ENCODE measurements at regions not wholly inside any gene's neighbourhood (a gene's known extent, or its start where the extent isn't known, plus 50 kb on each side); places are given as distances from the start of the nearest gene placed in this dataset.

DNA sequence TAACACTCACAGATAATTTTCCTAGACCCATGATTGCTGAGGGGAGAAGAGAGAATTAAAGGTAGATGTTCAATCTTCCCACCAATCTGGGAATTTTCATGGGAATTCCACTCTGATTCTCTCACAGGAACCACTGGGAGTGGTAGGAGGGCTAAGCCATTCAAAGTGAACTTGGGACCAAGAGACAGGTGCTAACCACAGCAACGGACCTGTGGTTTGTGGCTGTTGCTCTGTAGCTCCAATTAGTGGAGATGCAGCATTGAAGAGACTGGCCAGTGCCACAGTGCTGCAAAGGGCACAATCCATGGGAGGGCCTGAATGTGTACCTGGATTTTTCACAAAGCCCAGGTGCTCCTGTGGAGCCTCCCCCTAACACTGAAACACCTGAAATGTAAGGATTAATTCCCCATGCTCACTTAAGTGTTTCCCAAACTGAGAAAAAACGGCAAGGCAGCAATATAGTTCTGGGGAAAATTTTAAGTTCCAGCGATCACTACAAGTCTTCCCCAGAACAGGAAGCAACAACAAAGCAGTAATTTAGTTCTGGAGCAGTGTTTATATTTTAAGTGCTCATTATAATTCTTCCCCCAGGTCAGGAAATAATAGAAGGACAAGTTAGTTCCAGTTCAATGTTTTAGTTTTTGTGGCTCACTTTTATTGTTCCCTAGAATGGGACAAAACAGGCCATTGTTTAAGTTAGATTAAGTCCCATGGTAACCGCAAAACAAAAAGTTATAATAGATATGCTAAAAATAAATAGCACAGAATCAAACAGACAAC, 1045.8 kb downstream of the CNTNAP5 start:
- DNase-seq: no peak

DNA sequence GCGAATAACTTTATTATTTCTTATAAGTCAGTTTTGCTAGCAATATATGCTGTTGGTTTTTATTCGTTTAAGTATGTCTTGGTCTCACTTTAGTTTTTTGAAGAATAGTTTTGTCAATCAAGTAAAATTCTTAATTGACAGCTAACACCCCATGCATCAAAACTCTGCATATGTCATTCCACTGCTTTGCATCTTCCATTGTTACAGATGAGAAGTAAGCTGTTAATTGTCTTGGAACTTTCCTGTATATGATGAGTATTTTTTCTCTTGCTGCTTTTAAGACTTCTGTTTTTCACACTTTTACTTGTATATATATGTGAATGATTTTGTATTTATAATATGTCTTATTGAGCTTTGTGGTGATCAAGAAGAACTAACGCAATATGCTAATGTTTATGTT, 1048.4 kb downstream of the CNTNAP5 start:
- no peak for DNase-seq

DNA sequence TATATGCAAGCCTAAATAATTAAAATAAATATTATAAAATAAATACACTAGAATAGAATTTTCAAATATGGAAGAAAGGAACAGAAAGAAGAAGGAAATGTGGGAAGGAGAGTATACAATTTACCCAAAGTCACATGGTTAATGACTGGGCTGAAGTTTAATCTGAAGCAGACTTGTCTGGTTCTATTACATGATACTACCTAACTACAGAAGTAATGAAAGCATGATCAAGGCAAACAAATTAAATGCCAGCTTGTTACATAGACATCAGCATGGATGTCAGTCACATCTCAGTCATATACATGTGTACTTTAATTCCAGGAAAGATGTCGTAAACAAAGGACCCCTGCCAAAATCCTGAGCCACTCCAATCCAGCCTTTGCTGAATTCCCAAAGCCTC, 1060.8 kb downstream of the CNTNAP5 start:
- DNase-seq: no peak

- no peak for DNase-seq
These were observed 1061.5 kb downstream of the CNTNAP5 start for GRCh38 chr2:125086313-125087184.

DNA sequence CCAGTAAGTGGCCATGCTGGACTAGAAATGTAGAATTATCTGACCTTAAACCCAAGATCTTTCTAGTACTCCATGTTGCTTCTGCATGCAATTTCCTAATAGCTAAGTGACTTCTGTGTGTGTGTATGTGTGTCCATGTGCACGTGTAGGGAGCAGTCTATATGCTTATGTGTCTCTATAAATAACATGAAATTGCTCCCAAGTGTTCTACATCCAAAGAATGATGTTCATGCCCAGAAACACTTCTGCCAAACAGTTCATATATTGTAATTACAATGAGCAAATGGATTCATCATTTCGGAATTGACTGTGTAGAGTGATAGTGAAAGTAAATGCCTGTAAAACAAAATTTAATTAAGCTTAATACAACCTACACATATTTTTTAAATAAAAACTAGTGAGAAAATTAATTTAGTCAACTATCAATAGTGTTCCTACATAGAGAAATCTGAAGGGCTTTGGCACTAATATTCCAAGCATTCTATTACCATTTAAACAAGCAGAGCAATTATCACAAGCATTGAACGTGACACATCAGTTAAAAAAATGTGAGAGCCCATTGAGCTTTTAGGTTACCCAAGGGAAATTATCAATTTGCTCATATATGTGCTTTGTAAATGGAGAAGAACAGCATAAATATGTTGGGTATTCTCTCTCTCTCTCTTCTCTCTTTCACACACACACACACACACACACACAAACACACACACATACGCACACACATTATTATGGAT, 1067.4 kb downstream of the CNTNAP5 start:
- no peak for DNase-seq

- DNase-seq: no peak
These were observed 1070.7 kb downstream of the CNTNAP5 start for GRCh38 chr2:125095826-125096225.

DNA sequence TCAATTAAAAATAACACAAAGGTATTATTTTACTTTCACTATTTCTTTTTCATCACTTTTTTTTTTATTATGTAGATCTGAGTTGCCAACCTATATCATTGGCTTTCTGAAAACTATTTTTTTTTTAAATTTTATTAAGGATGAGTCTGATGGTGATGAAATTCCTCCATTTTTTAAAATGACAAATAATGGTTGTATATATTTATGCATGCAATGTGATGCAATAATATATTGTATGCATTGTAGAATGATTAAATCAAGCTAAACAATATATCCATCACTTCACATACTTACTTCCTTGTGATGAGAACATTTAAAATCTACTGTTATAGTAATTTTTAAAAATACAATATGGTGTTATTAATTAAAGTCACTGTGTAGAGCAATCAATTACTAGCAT, 1081.6 kb downstream of the CNTNAP5 start:
- DNase-seq: no peak

GRCh38 chr2:125107446-125107845, 1082.4 kb downstream of the CNTNAP5 start:
- no peak for DNase-seq

- no peak for DNase-seq
These were observed 1083.2 kb downstream of the CNTNAP5 start for GRCh38 chr2:125108251-125108650.

GRCh38 chr2:125125902-125126301, 1100.8 kb downstream of the CNTNAP5 start:
- peak; percentile 78 for DNase-seq

- no peak for DNase-seq
These were observed 1135.9 kb downstream of the CNTNAP5 start for GRCh38 chr2:125160947-125161346.

- no peak for DNase-seq
These were observed 1142.1 kb downstream of the CNTNAP5 start for GRCh38 chr2:125167152-125167551.

DNA sequence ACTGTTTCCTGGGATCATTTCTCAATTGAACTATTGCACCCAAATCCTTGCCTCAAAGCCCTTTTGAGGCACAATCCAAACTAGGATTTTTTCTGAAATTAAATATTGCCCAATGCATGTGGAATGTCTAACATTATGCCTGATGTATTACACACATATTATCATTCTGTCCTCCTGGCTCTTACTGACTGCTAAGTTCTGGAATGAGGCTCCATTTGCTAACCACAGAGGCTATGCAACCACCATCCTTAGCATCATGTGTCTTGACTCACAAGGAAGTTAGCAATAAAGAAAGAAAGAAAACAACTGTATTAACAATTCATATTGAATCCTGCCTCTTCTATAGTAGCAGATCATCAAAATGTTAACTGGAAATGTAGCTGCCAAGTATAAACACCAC, 1142.7 kb downstream of the CNTNAP5 start:
- DNase-seq: no peak

GRCh38 chr2:125168442-125168841, 1143.4 kb downstream of the CNTNAP5 start:
- no peak for DNase-seq

GRCh38 chr2:125169022-125169763, 1144.1 kb downstream of the CNTNAP5 start:
- DNase-seq: no peak

- peak; percentile 42 for DNase-seq
These were observed 1144.7 kb downstream of the CNTNAP5 start for GRCh38 chr2:125169764-125170146.

DNA sequence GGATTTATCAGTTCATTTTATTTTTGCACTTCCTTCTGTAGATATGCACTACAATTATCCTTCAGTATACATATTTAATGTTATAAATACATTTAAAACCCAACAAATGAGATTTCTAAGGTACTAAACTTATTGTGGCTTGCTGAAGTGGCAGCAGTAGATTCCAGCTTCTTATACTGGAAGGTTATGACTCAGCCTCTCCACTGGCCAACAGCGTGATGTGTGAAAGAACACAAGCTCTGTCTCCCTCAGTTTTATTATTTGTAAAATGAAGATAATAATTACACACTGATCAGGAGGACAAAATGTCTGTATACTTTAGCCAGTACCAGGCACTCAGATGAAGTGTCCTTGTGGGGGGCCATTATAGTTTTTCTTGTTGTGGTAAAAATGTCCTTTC, 1147.1 kb downstream of the CNTNAP5 start:
- DNase-seq: no peak

GRCh38 chr2:125175415-125175814, 1150.3 kb downstream of the CNTNAP5 start:
- no peak for DNase-seq

DNA sequence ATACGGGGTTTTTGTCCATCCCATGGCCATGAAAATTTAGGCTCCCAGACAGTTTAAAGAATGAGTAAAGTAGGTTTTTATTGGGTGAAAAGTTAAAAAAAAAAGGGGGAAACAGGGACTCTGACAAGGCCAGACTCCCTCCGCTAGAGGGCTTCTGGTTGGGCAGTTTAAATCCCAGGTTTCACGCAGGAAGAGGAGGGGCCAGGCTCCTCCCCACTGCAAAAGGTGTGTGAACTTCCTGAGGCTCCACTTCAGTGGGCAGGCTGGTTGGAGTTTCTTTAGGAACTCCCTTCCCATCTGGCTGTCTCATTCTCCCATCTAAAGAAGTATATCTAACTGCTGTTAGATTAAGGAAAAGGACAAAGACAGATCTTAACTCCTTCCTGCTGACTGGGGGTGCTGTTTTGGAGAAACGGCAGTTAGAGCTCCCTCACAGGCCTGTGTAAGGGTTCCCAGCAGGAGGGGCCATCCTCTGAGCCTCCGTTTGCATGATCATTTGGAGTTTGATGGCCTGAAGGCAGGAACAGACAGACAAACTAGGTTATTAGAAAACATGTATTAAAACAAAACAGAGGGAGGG, 1160.7 kb downstream of the CNTNAP5 start:
- DNase-seq: no peak

- no peak for DNase-seq
These were observed 1182.3 kb downstream of the CNTNAP5 start for GRCh38 chr2:125207431-125207830.

DNA sequence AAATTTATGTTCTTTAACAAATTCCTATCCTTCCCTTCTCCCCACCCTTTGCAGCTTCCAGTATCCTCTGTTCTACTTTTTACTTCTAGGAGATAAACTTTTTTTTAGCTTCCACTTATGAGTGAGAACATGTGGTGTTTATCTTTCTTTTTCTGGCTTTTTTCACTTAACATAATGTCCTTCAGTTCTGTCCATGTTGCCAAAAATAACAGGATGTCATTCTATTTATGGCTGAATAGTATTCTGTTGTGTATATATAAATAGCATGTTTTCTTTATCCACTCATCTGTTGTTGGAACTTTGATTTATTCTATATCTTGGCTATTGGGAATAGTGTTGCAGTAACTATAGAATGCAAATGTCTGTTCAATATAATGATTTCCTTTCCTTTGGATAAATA, 1191.2 kb downstream of the CNTNAP5 start:
- DNase-seq: no peak

- no peak for DNase-seq
These were observed 1199.1 kb downstream of the CNTNAP5 start for GRCh38 chr2:125224188-125224587.

Data from NCI-H2171 treated with DMSO at 0.1 percent for 48 hours (cell line).